ENCODE measurements at regions not wholly inside any gene's neighbourhood (a gene's known extent, or its start where the extent isn't known, plus 50 kb on each side); places are given as distances from the start of the nearest gene placed in this dataset.

DNA sequence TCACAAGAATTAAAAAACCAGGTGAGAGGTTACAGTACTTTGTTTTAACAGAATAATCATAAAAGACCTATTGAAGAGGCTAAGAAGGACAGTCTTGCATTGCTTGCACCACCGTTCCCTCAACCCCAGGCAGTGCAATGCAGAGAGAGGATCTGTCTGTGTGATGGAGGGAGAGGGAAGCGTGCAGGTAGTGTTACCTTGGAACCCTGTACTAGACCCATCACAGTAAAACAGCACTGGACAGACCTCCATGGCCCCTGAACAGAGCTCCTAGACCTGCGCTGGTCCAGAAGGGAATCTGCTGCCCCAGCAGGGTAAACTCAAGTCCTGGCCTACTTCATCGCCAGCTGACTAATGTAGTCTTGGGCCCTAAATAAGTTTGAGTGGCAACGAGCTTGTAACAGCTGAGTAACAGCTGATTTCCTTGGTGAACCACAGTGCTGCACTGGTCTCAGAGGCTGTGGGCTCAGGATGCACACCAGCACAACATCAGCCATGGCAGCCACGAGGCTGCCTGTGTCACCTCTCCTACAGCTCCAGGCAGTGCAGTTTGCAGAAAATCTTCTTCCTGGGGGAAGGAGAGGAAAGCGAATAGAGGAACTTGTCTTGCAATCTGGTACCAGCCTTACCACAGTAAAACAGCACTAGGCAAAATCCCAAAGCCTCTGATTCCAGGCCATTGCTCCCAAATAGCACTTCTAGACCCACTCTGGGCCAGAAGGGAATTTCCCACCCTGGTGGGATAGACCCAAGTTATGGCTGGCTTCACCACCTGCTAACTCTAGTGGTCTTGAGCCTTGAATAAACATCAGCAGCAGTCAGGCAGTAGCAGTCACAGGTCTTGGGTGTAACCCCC, 417.2 kb downstream of the CDH7 start:
- TF ChIP-seq, protein P1, sequence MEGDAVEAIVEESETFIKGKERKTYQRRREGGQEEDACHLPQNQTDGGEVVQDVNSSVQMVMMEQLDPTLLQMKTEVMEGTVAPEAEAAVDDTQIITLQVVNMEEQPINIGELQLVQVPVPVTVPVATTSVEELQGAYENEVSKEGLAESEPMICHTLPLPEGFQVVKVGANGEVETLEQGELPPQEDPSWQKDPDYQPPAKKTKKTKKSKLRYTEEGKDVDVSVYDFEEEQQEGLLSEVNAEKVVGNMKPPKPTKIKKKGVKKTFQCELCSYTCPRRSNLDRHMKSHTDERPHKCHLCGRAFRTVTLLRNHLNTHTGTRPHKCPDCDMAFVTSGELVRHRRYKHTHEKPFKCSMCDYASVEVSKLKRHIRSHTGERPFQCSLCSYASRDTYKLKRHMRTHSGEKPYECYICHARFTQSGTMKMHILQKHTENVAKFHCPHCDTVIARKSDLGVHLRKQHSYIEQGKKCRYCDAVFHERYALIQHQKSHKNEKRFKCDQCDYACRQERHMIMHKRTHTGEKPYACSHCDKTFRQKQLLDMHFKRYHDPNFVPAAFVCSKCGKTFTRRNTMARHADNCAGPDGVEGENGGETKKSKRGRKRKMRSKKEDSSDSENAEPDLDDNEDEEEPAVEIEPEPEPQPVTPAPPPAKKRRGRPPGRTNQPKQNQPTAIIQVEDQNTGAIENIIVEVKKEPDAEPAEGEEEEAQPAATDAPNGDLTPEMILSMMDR (IDR thresholded peaks at IDR 0.05; ENCODE audit: low read depth, low read length), result no peak
- DNase-seq (ENCODE audit: low read depth, low spot score), result no peak
- in situ Hi-C loops (cut with HindIII; ENCODE audit: low sequenced_read_pairs), result no loop called here
- no peak overlapping the region for H3K4me3 ChIP-seq (ENCODE audit: low read depth, low read length)

DNA sequence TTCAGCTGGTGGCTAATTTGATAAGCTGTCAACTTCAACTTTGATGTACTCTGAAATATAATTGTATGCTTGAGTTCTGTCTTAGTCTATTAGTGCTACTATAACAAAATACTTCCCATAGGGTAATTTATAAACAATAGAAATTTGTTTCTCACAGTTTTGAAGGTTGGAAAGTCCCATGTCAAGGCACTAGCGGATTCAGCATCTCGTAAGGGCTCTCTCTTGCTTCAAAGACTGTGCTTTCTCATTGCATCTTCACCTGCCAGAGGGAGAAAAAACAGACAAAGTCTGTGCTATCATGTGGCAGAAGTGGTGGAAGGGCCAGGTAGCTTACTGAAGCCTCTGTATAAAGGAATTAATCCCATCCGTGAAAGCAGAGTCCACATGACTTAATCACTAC, 409.2 kb downstream of the CDH7 start:
- in situ Hi-C loops (cut with HindIII; ENCODE audit: low sequenced_read_pairs), result no loop called here
- no peak for DNase-seq (ENCODE audit: low read depth, low spot score)
- H3K4me3 ChIP-seq (ENCODE audit: low read depth, low read length), result no peak overlapping the region
- TF ChIP-seq, protein P1 (IDR thresholded peaks at IDR 0.05; ENCODE audit: low read depth, low read length), result no peak

DNA sequence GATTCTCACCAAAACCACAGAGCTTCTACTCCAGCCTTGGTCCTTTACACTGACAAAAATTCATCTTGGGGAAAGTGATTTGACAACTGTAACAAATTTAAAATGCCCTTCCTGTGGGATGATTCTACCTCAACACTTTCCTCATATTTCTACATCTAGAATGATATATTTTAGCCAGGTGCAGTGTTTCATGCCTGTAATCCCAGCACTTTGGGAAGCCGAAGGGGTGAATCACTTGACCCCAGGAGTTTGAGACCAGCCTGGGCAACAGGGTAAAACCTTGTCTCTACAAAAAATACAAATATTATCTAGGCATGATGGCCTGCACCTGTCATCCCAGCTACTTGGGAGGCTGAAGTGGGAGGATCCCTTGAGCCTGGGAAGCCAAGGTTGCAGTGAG, 408.6 kb downstream of the CDH7 start:
- no peak overlapping the region for H3K4me3 ChIP-seq (ENCODE audit: low read depth, low read length)
- TF ChIP-seq, protein P1 (IDR thresholded peaks at IDR 0.05; ENCODE audit: low read depth, low read length), result no peak
- in situ Hi-C loops (cut with HindIII; ENCODE audit: low sequenced_read_pairs), result no loop called here
- no peak for DNase-seq (ENCODE audit: low read depth, low spot score)

DNA sequence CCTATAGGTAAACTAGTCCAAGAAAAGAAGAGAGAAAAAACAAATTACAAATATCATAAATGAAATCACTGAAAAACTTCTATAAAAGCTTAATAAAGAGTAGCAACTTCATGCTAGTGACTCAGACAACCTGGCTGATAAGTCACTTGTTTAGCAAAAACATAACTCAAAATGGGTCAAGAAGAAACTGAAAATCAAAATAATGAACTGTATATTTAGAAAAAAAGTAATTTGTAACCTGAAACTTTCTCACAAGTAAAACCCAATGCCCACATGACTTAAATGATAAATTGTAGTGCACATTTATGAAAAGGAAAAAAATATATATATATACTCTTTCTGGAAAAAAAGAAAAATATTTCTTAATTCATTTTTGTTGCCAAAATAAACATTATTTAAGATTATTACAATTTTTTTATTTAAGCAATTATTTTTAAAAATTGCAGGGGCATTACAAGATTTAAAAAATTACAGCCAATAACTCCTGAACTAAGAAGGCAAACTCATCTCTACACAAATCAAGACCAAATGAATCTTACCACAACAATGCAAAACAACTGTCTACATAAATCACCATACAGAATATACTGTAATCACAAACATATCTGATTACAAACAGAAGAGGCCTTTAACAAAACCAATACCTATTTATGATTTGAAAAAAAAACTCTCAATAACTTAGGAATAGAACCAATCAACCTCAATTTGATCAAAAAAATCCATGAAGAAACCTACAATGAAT, 406.3 kb downstream of the CDH7 start:
- DNase-seq (ENCODE audit: low read depth, low spot score), result no peak
- H3K4me3 ChIP-seq (ENCODE audit: low read depth, low read length), result no peak overlapping the region
- TF ChIP-seq, protein P1 (IDR thresholded peaks at IDR 0.05; ENCODE audit: low read depth, low read length), result no peak
- in situ Hi-C loops (cut with HindIII; ENCODE audit: low sequenced_read_pairs), result no loop called here

DNA sequence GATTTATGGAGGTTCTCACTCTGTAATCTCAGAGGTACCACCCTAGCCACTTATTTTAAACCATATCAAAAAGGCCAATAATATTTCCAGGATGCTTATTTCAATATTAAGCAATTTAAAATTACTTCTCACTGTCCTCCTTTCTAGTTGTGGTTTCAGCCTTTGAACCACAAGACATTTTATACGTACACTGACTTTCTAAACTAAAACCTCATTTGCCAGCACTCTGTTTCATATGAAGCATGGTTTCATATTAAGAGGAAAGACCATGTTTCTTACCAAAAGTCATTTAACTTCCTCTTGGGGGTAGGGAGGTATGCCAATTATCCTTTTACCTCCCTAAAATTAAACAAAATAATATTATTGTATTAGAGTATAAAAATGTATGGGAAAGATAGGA, 399.8 kb downstream of the CDH7 start:
- DNase-seq (ENCODE audit: low read depth, low spot score), result no peak
- in situ Hi-C loops (cut with HindIII; ENCODE audit: low sequenced_read_pairs), result no loop called here
- TF ChIP-seq, protein P1 (IDR thresholded peaks at IDR 0.05; ENCODE audit: low read depth, low read length), result no peak
- no peak overlapping the region for H3K4me3 ChIP-seq (ENCODE audit: low read depth, low read length)

DNA sequence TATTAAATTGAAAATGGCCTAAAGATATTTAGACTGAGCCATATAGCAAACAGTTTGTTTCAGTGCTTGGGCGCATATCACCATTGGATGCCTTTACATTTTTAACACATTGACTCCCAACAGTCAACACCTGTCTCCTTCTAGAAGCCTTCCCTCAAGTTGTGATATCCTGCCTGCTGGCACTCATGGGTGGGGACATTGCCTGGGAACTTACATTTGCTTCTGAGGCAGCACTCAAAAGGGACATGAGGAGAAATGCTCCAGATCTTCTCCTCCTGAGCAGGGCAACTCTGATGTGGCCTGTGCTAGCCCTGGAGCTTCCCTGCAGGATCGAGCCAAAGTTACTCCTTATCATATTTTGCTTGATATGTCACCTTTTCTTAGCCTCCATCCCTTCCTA, 392.2 kb downstream of the CDH7 start:
- DNase-seq (ENCODE audit: low read depth, low spot score), result no peak
- no peak overlapping the region for H3K4me3 ChIP-seq (ENCODE audit: low read depth, low read length)
- TF ChIP-seq, protein P1 (IDR thresholded peaks at IDR 0.05; ENCODE audit: low read depth, low read length), result no peak
- in situ Hi-C loops (cut with HindIII; ENCODE audit: low sequenced_read_pairs), result no loop called here
